SK-N-SH treated with all-trans-retinoic acid at 6 μM for 48 hours (cell line): ENCODE measurements at regions not wholly inside any gene's neighbourhood (a gene's known extent, or its start where the extent isn't known, plus 50 kb on each side); places are given as distances from the start of the nearest gene placed in this dataset.

Experiments
- ATAC-seq: fragments of 200-7000 bp; cut with Tn5 transposase; 3 replicates; pipeline ENCODE4 v1.9.1; 2020; ENCODE audit warnings: mild to moderate bottlenecking, moderate library complexity
- BACH2 ChIP-seq: fragments of 250-450 bp; sonication (Bioruptor Pico); IDR thresholded peaks from 2 replicates; pipeline ENCODE4 v1.9.0; 2021; ENCODE audit warnings: mild to moderate bottlenecking, borderline replicate concordance
- CSDC2 ChIP-seq: fragments of 250-450 bp; sonication (Bioruptor Pico); IDR thresholded peaks from 2 replicates; pipeline ENCODE4 v1.5.0; 2020; ENCODE audit warnings: mild to moderate bottlenecking, moderate library complexity
- ISL1 ChIP-seq: fragments of 250-450 bp; sonication (Bioruptor Pico); IDR thresholded peaks from 2 replicates; pipeline ENCODE4 v2.1.2; 2022; ENCODE audit warnings: mild to moderate bottlenecking, moderate library complexity
- OSR1 ChIP-seq: fragments of 250-450 bp; sonication (Bioruptor Pico); IDR thresholded peaks from 2 replicates; pipeline ENCODE4 v1.8.0; 2022; ENCODE audit warnings: moderate library complexity, mild to moderate bottlenecking, inconsistent platforms
- PATZ1 ChIP-seq: fragments of 250-450 bp; sonication (Bioruptor Pico); IDR thresholded peaks from 2 replicates; pipeline ENCODE4 v1.8.0; 2020; ENCODE audit warnings: mild to moderate bottlenecking, moderate library complexity, borderline replicate concordance
- POU6F1 ChIP-seq: fragments of 250-450 bp; sonication (Bioruptor Pico); IDR thresholded peaks from 2 replicates; pipeline ENCODE4 v1.8.0; 2021; ENCODE audit warnings: low read depth, mild to moderate bottlenecking, moderate library complexity, borderline replicate concordance
- PPARA ChIP-seq: fragments of 250-450 bp; sonication (Bioruptor Pico); IDR thresholded peaks from 2 replicates; pipeline ENCODE4 v1.5.0; 2020; ENCODE audit warnings: mild to moderate bottlenecking, borderline replicate concordance
- RARB ChIP-seq: fragments of 250-450 bp; sonication (Bioruptor Pico); IDR thresholded peaks from 2 replicates; pipeline ENCODE4 v1.8.0; 2021; ENCODE audit warnings: mild to moderate bottlenecking, moderate library complexity
- SNAI2 ChIP-seq: fragments of 250-450 bp; sonication (Bioruptor Pico); IDR thresholded peaks from 2 replicates; pipeline ENCODE4 v1.5.0; 2020; ENCODE audit warnings: mild to moderate bottlenecking, moderate library complexity
- TCF4 ChIP-seq: fragments of 250-450 bp; sonication (Bioruptor Pico); IDR thresholded peaks from 2 replicates; pipeline ENCODE4 v1.8.0; 2021; ENCODE audit warnings: mild to moderate bottlenecking, moderate library complexity, borderline replicate concordance
- TOX ChIP-seq: fragments of 250-450 bp; sonication (Bioruptor Pico); IDR thresholded peaks from 2 replicates; pipeline ENCODE4 v1.8.0; 2021; ENCODE audit warnings: mild to moderate bottlenecking, moderate library complexity, borderline replicate concordance
- TSHZ2 ChIP-seq: fragments of 250-450 bp; sonication (Bioruptor Pico); IDR thresholded peaks from 2 replicates; pipeline ENCODE4 v1.5.0; 2020; ENCODE audit warnings: mild to moderate bottlenecking, moderate library complexity
- ZC3H10 ChIP-seq: fragments of 250-450 bp; sonication (Bioruptor Pico); IDR thresholded peaks from 2 replicates; pipeline ENCODE4 v1.5.1; 2021; ENCODE audit warnings: mild to moderate bottlenecking, moderate library complexity
- ZFP3 ChIP-seq: fragments of 250-450 bp; sonication (Bioruptor Pico); IDR thresholded peaks from 2 replicates; pipeline ENCODE4 v1.5.0; 2020; ENCODE audit warnings: mild to moderate bottlenecking, moderate library complexity
- ZFP30 ChIP-seq: fragments of 450-650 bp; formaldehyde crosslinking; IDR thresholded peaks from 2 replicates; pipeline ENCODE4 v1.5.0; 2022; ENCODE audit warnings: mild to moderate bottlenecking, moderate library complexity
- ZNF565 ChIP-seq: fragments of 450-650 bp; formaldehyde crosslinking; conservative IDR thresholded peaks from 2 replicates; pipeline ENCODE4 v1.5.0; 2020; ENCODE audit warnings: low read depth, mild to moderate bottlenecking, moderate library complexity
- ZNF70 ChIP-seq: fragments of 450-650 bp; formaldehyde crosslinking; IDR thresholded peaks from 2 replicates; pipeline ENCODE4 v1.5.0; 2020; ENCODE audit warnings: mild to moderate bottlenecking, moderate library complexity
- ZNF8 ChIP-seq: fragments of 450-650 bp; formaldehyde crosslinking; IDR thresholded peaks from 2 replicates; pipeline ENCODE4 v1.5.0; 2020; ENCODE audit warnings: mild to moderate bottlenecking, moderate library complexity
- TF ChIP-seq, protein P1 (sequence below): fragments of 250-450 bp; sonication (Bioruptor Pico); IDR thresholded peaks from 2 replicates; pipeline ENCODE4 v1.5.1; 2020; ENCODE audit warnings: low read depth, mild to moderate bottlenecking, moderate library complexity

- TF ChIP-seq, protein P1, sequence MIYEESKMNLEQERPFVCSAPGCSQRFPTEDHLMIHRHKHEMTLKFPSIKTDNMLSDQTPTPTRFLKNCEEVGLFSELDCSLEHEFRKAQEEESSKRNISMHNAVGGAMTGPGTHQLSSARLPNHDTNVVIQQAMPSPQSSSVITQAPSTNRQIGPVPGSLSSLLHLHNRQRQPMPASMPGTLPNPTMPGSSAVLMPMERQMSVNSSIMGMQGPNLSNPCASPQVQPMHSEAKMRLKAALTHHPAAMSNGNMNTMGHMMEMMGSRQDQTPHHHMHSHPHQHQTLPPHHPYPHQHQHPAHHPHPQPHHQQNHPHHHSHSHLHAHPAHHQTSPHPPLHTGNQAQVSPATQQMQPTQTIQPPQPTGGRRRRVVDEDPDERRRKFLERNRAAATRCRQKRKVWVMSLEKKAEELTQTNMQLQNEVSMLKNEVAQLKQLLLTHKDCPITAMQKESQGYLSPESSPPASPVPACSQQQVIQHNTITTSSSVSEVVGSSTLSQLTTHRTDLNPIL (CRISPR knock-in tag), result no peak
- TF ChIP-seq TOX (CRISPR knock-in tag) (no peak), PATZ1 (CRISPR knock-in tag) (no peak), RARB (no peak), BACH2 (CRISPR knock-in tag) (no peak), PPARA (CRISPR knock-in tag) (no peak), ZC3H10 (CRISPR knock-in tag) (no peak), ZNF70 (CRISPR knock-in tag) (no peak), ZFP3 (no peak)
These were observed 287.6 kb downstream of the FAT3 start (continued) for GRCh38 chr11:92512204-92512569.

- ATAC-seq, result no peak
- TF ChIP-seq ZC3H10 (CRISPR knock-in tag) (no peak), SNAI2 (CRISPR knock-in tag) (no peak), TCF4 (CRISPR knock-in tag) (no peak), ZFP30 (no peak), BACH2 (CRISPR knock-in tag) (no peak), PPARA (CRISPR knock-in tag) (no peak), RARB (no peak), PATZ1 (CRISPR knock-in tag) (no peak), ZNF8 (no peak), TOX (CRISPR knock-in tag) (no peak), ZNF565 (CRISPR knock-in tag) (no peak), ISL1 (CRISPR knock-in tag) (no peak), ZNF70 (CRISPR knock-in tag) (no peak), TSHZ2 (no peak), CSDC2 (no peak), POU6F1 (CRISPR knock-in tag) (no peak), OSR1 (no peak)
- TF ChIP-seq, protein P1 (CRISPR knock-in tag), result no peak
These were observed 299.0 kb downstream of the FAT3 start for GRCh38 chr11:92523611-92524010.

DNA sequence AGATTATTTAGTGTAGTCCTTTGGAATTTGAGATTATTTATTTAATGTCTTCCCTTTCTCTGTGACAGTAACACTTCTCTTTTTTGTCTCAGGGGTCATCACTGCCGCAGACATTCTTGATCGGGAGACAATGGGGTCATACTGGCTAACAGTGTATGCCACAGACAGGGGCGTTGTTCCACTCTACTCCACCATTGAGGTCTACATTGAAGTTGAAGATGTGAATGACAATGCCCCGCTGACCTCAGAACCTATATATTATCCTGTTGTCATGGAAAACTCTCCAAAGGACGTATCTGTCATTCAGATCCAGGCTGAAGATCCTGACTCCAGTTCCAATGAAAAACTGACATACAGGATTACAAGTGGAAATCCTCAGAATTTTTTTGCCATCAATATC lies 299.9 kb downstream of the FAT3 start:
- no peak for ATAC-seq
- TF ChIP-seq, protein P1 (CRISPR knock-in tag), result no peak
- TF ChIP-seq ISL1 (CRISPR knock-in tag), result no peak
- TF ChIP-seq ZNF70 (CRISPR knock-in tag), result no peak
- no peak for TF ChIP-seq BACH2 (CRISPR knock-in tag)
- no peak for TF ChIP-seq ZNF565 (CRISPR knock-in tag)
- no peak for TF ChIP-seq TSHZ2
- TF ChIP-seq RARB, result no peak
- TF ChIP-seq ZNF8, result no peak
- TF ChIP-seq ZC3H10 (CRISPR knock-in tag), result no peak
- no peak for TF ChIP-seq POU6F1 (CRISPR knock-in tag)
